ENCODE measurements at regions not wholly inside any gene's neighbourhood (a gene's known extent, or its start where the extent isn't known, plus 50 kb on each side); places are given as distances from the start of the nearest gene placed in this dataset.

GRCh38 chr17:10999484-10999883 is 161.6 kb upstream of the PIRT start:
- Histone ChIP-seq H3K27me3 (no peaks in the 10 kb centered on the region), H3K4me1 (no peaks in the 10 kb centered on the region), H3K9ac (ENCODE audit: low read depth in 2 of 2, low read length in 2 of 2) (no peak overlapping the region), H3K36me3 (no peaks in the 10 kb centered on the region), H3K27ac (no peak overlapping the region), H3K9me3 (no peaks in the 10 kb centered on the region), H3K4me3 (no peak overlapping the region)
- DNase-seq: no peak
- intact Hi-C loops (cut with DNase I): no loop called here
- no peak for TF ChIP-seq CTCF (IDR thresholded peaks at IDR 0.05)

GRCh38 chr17:10993126-10993525 is 155.2 kb upstream of the PIRT start:
- Histone ChIP-seq H3K36me3 (no peaks in the 10 kb centered on the region), H3K4me3 (no peak overlapping the region), H3K9me3 (no peaks in the 10 kb centered on the region), H3K9ac (ENCODE audit: low read depth in 2 of 2, low read length in 2 of 2) (no peak overlapping the region), H3K27me3 (no peaks in the 10 kb centered on the region), H3K27ac (no peak overlapping the region), H3K4me1 (no peaks in the 10 kb centered on the region)
- DNase-seq: no peak
- intact Hi-C loops (cut with DNase I): no loop called here
- TF ChIP-seq CTCF (IDR thresholded peaks at IDR 0.05): no peak

GRCh38 chr17:10992106-10992880 is 154.4 kb upstream of the PIRT start:
- Histone ChIP-seq H3K4me3 (no peak overlapping the region), H3K9me3 (no peaks in the 10 kb centered on the region), H3K36me3 (no peaks in the 10 kb centered on the region), H3K27me3 (no peaks in the 10 kb centered on the region), H3K9ac (ENCODE audit: low read depth in 2 of 2, low read length in 2 of 2) (no peak overlapping the region), H3K4me1 (no peaks in the 10 kb centered on the region), H3K27ac (no peak overlapping the region)
- TF ChIP-seq CTCF (IDR thresholded peaks at IDR 0.05): no peak
- intact Hi-C loops (cut with DNase I): no loop called here
- DNase-seq: no peak

GRCh38 chr17:10987786-10988185 is 149.9 kb upstream of the PIRT start:
- intact Hi-C loops (cut with DNase I): no loop called here
- TF ChIP-seq CTCF (IDR thresholded peaks at IDR 0.05): no peak
- Histone ChIP-seq H3K4me3 (no peak overlapping the region), H3K27ac (no peak overlapping the region), H3K27me3 (no peaks in the 10 kb centered on the region), H3K9me3 (no peaks in the 10 kb centered on the region), H3K4me1 (no peaks in the 10 kb centered on the region), H3K9ac (ENCODE audit: low read depth in 2 of 2, low read length in 2 of 2) (no peak overlapping the region), H3K36me3 (no peaks in the 10 kb centered on the region)
- no peak for DNase-seq

GRCh38 chr17:10984220-10984619 is 146.3 kb upstream of the PIRT start:
- Histone ChIP-seq H3K4me3 (no peak overlapping the region), H3K27me3 (no peaks in the 10 kb centered on the region), H3K27ac (no peak overlapping the region), H3K36me3 (no peaks in the 10 kb centered on the region), H3K9ac (ENCODE audit: low read depth in 2 of 2, low read length in 2 of 2) (no peak overlapping the region), H3K9me3 (no peaks in the 10 kb centered on the region), H3K4me1 (no peaks in the 10 kb centered on the region)
- intact Hi-C loops (cut with DNase I): no loop called here
- no peak for TF ChIP-seq CTCF (IDR thresholded peaks at IDR 0.05)
- DNase-seq: no peak

Data from colonic mucosa (tissue), 4 donors.